Keratinocyte (primary cell): ENCODE measurements at regions not wholly inside any gene's neighbourhood (a gene's known extent, or its start where the extent isn't known, plus 50 kb on each side); places are given as distances from the start of the nearest gene placed in this dataset.
A peak's percentile ranks its signal among the peaks of the same experiment; 100 is the strongest.

ENCODE experiments used
- DNase-seq: peaks from one replicate; pipeline ENCODE4 v3.0.0-alpha.2; 2011; ENCODE audit warnings: low read depth, missing footprints, low spot score
- FAIRE-seq: peaks from 2 replicates; lab custom pipeline; 2011; peaks lifted over from hg19 to GRCh38; lab: Jason Lieb, UNC
- H2AFZ ChIP-seq: 2 replicates; pipeline ENCODE4 v1.6.0; 2012; ENCODE audit warnings: low read length, control low read depth, inconsistent platforms; ENCODE audit not compliant: control insufficient read depth
- H3K27ac ChIP-seq: 2 replicates; pipeline ENCODE4 v1.5.1; 2011; ENCODE audit warnings: low read length; ENCODE audit not compliant: control insufficient read depth, insufficient read depth
- H3K27me3 ChIP-seq: 3 replicates; pipeline ENCODE4 v1.6.0; 2011; ENCODE audit warnings: low read length; ENCODE audit not compliant: control insufficient read depth, insufficient read depth; ENCODE audit errors: extremely low read depth
- H3K36me3 ChIP-seq, 2 experiments: 2 replicates in 1 of 2; 3 replicates in 1 of 2; pipeline ENCODE4 v1.5.1; 2011; ENCODE audit warnings: low read length in 2 of 2, mild to moderate bottlenecking in 1 of 2; ENCODE audit not compliant: control insufficient read depth in 2 of 2, insufficient read depth in 2 of 2; ENCODE audit errors: extremely low read depth in 1 of 2
- H3K4me1 ChIP-seq: 3 replicates; pipeline ENCODE4 v1.5.1; 2011; ENCODE audit warnings: low read length; ENCODE audit not compliant: control insufficient read depth, insufficient read depth; ENCODE audit errors: extremely low read depth
- H3K4me2 ChIP-seq: 3 replicates; pipeline ENCODE4 v1.6.0; 2011; ENCODE audit warnings: low read depth, low read length; ENCODE audit not compliant: control insufficient read depth, insufficient read depth; ENCODE audit errors: extremely low read depth
- H3K4me3 ChIP-seq, 3 experiments: fragments of 200-600 bp in 1 of 3; sonication (generic) in 1 of 3; 2 replicates in 2 of 3; 3 replicates in 1 of 3; pipeline ENCODE4 v1.5.1; 2011 to 2016; ENCODE audit warnings: low read length in 3 of 3, mild to moderate bottlenecking in 3 of 3, control low read depth in 2 of 3, inconsistent platforms in 1 of 3, low read depth in 1 of 3, mixed read lengths in 1 of 3, mixed run types in 1 of 3, moderate library complexity in 1 of 3; ENCODE audit not compliant: control insufficient read depth in 2 of 3, insufficient read depth in 2 of 3; ENCODE audit errors: extremely low read depth in 1 of 3
- H3K79me2 ChIP-seq: 2 replicates; pipeline ENCODE4 v1.6.0; 2012; ENCODE audit warnings: low read length; ENCODE audit not compliant: control insufficient read depth, insufficient read depth
- H3K9ac ChIP-seq: 3 replicates; pipeline ENCODE4 v1.6.0; 2011; ENCODE audit warnings: low read length; ENCODE audit not compliant: control insufficient read depth, insufficient read depth; ENCODE audit errors: extremely low read depth
- H3K9me1 ChIP-seq: 3 replicates; pipeline ENCODE4 v1.6.0; 2011; ENCODE audit warnings: low read length; ENCODE audit not compliant: control insufficient read depth, insufficient read depth; ENCODE audit errors: extremely low read depth
- H3K9me3 ChIP-seq: 2 replicates; pipeline ENCODE4 v1.5.1; 2012; ENCODE audit warnings: low read depth, low read length; ENCODE audit not compliant: control insufficient read depth
- H4K20me1 ChIP-seq: 3 replicates; pipeline ENCODE4 v1.6.0; 2011; ENCODE audit warnings: low read length; ENCODE audit not compliant: control insufficient read depth, insufficient read depth; ENCODE audit errors: extremely low read depth
- CTCF ChIP-seq, 3 experiments: IDR thresholded peaks in 1 of 3; conservative IDR thresholded peaks in 1 of 3; optimal IDR thresholded peaks in 1 of 3; 2 replicates in 2 of 3; 3 replicates in 1 of 3; pipeline versions ENCODE3 to v1.5.1; 2011; ENCODE audit warnings: low read length in 3 of 3, mild to moderate bottlenecking in 3 of 3, moderate library complexity in 2 of 3, control low read depth in 1 of 3, inconsistent platforms in 1 of 3; ENCODE audit not compliant: insufficient read depth in 2 of 3; ENCODE audit errors: extremely low read depth in 1 of 3
- EZH2 ChIP-seq: IDR thresholded peaks from one replicate; pipeline ENCODE4 v1.6.1; 2012; ENCODE audit warnings: inconsistent platforms, mild to moderate bottlenecking, low read length, moderate library complexity
- dilution Hi-C: fragments of 300-500 bp; cut with MboI; formaldehyde crosslinking; loops from one replicate; pipeline ENCODE4 v1.7.0; 2020; ENCODE audit warnings: low sequenced_read_pairs; ENCODE audit not compliant: extremely low pct_ligation_motif_present

- Histone ChIP-seq H3K4me3 (no peak overlapping the region), H3K4me1 (no peaks in the 10 kb centered on the region), H3K4me2 (no peak overlapping the region), H3K36me3 (no peaks in the 10 kb centered on the region), H2AFZ (no peak overlapping the region), H3K9me3 (no peaks in the 10 kb centered on the region), H3K9me1 (no peaks in the 10 kb centered on the region), H3K27ac (no peak overlapping the region), H3K27me3 (no peaks in the 10 kb centered on the region), H3K79me2 (no peaks in the 10 kb centered on the region), H3K9ac (no peak overlapping the region), H4K20me1 (no peaks in the 10 kb centered on the region)
- dilution Hi-C loops = no loop called here
- FAIRE-seq = no peak
- no peak for TF ChIP-seq EZH2
- DNase-seq = no peak
These were observed 1138.8 kb downstream of the XPNPEP1 start for GRCh38 chr10:108784534-108784933.

GRCh38 chr10:108783897-108784296, 1139.4 kb downstream of the XPNPEP1 start:
- Histone ChIP-seq H3K79me2 (no peaks in the 10 kb centered on the region), H3K9me1 (no peaks in the 10 kb centered on the region), H3K27me3 (no peaks in the 10 kb centered on the region), H3K4me3 (no peak overlapping the region), H2AFZ (no peak overlapping the region), H3K4me1 (no peaks in the 10 kb centered on the region), H4K20me1 (no peaks in the 10 kb centered on the region), H3K9ac (no peak overlapping the region), H3K36me3 (no peaks in the 10 kb centered on the region), H3K27ac (no peak overlapping the region), H3K4me2 (no peak overlapping the region), H3K9me3 (no peaks in the 10 kb centered on the region)
- FAIRE-seq = no peak
- dilution Hi-C loops = no loop called here
- DNase-seq = no peak
- TF ChIP-seq CTCF (optimal IDR thresholded peaks at IDR 0.05 in 1 of 3, IDR thresholded peaks at IDR 0.05 in 1 of 3, conservative IDR thresholded peaks at IDR 0.05 in 1 of 3; ENCODE audit: extremely low read depth in 1 of 3, insufficient read depth in 2 of 3, low read length in 3 of 3) (peak in 1 of 3 experiments; percentile 35), EZH2 (no peak)

GRCh38 chr10:108782411-108782810, 1140.9 kb downstream of the XPNPEP1 start:
- TF ChIP-seq CTCF (optimal IDR thresholded peaks at IDR 0.05 in 1 of 3, IDR thresholded peaks at IDR 0.05 in 1 of 3, conservative IDR thresholded peaks at IDR 0.05 in 1 of 3; ENCODE audit: extremely low read depth in 1 of 3, insufficient read depth in 2 of 3, low read length in 3 of 3) (no peak), EZH2 (no peak)
- Histone ChIP-seq H3K4me1 (no peaks in the 10 kb centered on the region), H3K4me3 (no peak overlapping the region), H3K27me3 (no peaks in the 10 kb centered on the region), H3K9me1 (no peaks in the 10 kb centered on the region), H3K9me3 (no peaks in the 10 kb centered on the region), H3K36me3 (no peaks in the 10 kb centered on the region), H2AFZ (no peak overlapping the region), H3K27ac (no peak overlapping the region), H4K20me1 (no peaks in the 10 kb centered on the region), H3K9ac (no peak overlapping the region), H3K4me2 (no peak overlapping the region), H3K79me2 (no peaks in the 10 kb centered on the region)
- FAIRE-seq = no peak
- no peak for DNase-seq
- dilution Hi-C loops = no loop called here
